H54 (cell line): ENCODE measurements at regions not wholly inside any gene's neighbourhood (a gene's known extent, or its start where the extent isn't known, plus 50 kb on each side); places are given as distances from the start of the nearest gene placed in this dataset.
"Not testable (repeated sequence)": the region's sequence is repeated elsewhere in the genome, so short reads cannot be mapped to it uniquely, and the experiment has no call there.

Source experiments
- DNase-seq: peaks from one replicate; pipeline ENCODE4 v3.0.0; 2011; ENCODE audit warnings: low spot score, mixed read lengths; ENCODE audit not compliant: insufficient read length
- FAIRE-seq: peaks from 3 replicates; lab custom pipeline; 2011; peaks lifted over from hg19 to GRCh38; lab: Jason Lieb, UNC
- POLR2A ChIP-seq: IDR thresholded peaks from 2 replicates; pipeline ENCODE4 v1.6.1; 2011; ENCODE audit warnings: low read depth, mild to moderate bottlenecking, low read length

DNA sequence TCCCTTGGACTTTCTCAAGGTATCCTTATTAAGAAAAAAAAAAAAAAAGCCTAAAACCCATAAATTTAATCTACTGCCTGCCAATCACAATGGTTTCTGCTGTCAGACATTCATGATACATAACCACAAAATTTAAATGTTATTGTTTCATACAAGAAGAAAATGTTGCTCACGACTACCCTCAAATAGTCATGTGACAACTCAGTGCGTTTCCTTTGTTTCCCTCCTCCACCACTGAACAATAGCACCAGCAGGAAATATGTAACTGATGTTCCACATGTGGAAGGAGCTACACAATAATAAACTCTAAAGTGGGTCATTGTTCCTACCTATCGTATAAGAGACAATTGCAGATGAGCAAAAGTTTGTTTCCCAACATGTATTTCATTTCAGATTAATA lies 244.1 kb upstream of the EDNRA start:
- no peak for TF ChIP-seq POLR2A
- DNase-seq (no peak), FAIRE-seq (no peak)

DNA sequence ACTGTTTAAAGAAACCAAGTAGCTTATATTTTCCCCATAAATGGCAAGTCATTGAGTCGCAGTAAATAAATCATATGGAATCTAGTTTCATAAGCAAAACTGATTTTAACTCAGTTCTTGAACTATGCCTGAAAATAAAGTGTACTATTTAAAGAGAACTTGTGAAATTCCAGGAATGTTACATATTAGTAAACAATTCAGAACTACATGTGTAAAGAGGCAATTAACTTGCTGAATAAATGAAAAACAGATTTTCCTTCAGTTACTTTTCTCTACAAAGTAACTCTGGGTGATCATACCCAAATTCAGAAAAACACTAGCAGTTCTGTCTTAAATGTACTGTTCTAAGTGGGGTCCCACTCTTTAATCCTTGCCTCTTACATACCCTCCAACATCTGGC lies 236.1 kb upstream of the EDNRA start:
- DNase-seq (no peak), FAIRE-seq (no peak)
- no peak for TF ChIP-seq POLR2A

DNA sequence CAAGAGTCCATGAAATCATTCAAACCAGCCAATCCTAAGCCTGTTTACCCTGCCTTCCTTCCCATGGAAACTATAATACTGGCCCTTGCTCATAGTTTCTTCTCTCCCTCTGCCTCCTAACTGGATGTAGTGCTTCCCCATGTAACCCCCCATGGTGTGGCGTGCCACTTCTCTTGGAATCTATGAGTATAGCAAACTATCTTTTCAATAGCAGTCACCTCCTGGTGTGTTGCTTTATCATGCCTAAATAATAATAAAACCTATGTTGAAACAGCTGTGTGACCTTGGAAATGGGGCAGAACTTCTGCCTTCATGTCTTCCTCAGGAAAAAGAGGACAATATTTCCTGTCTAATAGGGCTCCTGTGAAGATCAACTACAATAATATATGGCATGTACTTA lies 234.8 kb upstream of the EDNRA start:
- DNase-seq, result no peak
- TF ChIP-seq POLR2A, result no peak
- no peak for FAIRE-seq

DNA sequence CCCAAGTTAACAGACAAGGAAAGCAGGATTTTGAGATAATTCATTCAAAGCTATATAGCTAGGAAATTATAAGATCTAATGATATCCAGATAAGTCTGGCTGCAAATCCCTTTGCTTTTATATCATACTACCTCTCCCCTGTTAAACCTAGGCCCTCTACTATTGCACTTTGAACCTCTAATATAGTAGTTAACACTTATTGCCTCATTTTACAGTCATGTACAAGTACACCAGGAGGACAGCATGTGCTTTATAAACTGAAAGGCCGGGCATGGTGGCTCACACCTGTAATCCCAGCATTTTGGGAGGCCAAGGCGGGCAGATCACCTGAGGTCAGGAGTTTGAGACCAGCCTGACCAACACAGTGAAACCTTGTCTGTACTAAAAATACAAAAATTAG lies 234.4 kb upstream of the EDNRA start:
- not testable (repeated sequence) for FAIRE-seq, DNase-seq

DNA sequence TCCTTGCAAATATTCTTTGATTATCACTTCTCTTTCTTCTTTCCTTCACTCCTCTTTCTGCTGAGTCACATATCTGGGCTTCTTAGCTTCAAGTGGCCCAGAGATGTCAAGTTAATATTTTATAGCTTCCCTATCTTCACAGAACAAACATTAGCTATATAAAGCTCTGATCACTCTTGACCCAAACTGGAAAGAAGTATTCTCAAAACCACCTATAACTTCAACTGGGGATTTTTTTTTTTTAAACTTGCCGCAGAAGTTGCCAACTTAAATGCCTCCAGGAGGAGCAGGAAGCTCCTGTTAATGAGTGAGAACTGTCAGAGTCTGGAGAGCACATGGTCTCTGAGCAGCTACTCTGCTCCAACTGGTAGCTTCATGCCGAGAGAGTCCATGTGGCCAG lies 233.3 kb upstream of the EDNRA start:
- DNase-seq (no peak), FAIRE-seq (no peak)
- no peak for TF ChIP-seq POLR2A

DNA sequence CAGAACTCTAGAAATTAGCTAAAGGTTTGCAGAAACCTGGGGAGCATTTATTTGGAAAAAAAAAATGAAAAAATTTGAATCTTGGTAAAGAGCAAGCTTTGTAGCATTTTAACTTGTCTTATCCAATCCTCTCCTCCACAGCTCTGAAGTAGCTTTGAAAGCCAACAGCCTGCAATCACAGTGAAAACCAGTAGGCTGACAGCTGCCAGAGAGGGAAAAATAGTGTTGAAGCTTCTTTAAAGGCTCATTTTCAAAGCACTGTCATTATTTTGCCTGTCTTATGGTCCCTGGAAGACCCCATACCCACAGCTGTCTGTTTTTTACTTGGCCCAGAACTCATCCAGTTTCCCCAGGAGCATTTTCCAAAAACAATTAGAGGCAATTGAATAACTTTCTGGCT lies 230.8 kb upstream of the EDNRA start:
- no peak for TF ChIP-seq POLR2A
- FAIRE-seq (no peak), DNase-seq (no peak)

DNA sequence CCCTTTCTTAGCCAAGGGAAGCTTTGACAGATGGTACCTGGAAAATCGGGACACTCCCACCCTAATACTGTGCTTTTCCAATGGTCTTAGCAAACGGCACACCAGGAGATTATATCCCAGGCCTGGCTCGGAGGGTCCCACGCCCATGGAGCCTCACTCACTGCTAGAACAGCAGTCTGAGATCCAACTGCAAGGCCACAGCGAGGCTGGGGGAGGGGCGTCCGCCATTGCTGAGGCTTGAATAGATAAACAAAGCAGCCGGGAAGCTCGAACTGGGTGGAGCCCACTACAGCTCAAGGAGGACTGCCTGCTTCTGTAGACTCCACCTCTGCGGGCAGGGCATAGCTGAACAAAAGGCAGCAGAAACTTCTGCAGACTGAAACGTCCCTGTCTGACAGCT lies 225.6 kb upstream of the EDNRA start:
- not testable (repeated sequence) for FAIRE-seq, DNase-seq

DNA sequence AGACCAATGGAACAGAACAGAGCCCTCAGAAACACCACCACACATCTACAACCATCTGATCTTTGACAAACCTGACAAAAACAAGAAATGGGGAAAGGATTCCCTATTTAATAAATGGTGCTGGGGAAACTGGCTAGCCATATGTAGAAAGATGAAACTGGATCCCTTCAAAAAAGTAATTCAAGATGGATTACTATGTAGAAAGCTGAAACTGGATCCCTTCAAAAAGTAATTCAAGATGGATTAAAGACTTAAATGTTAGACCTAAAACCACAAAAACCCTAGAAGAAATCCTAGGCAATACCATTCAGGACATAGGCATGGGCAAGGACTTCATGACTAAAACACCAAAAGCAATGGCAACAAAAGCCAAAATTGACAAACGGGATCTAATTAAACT lies 221.6 kb upstream of the EDNRA start:
- not testable (repeated sequence) for FAIRE-seq, DNase-seq

DNA sequence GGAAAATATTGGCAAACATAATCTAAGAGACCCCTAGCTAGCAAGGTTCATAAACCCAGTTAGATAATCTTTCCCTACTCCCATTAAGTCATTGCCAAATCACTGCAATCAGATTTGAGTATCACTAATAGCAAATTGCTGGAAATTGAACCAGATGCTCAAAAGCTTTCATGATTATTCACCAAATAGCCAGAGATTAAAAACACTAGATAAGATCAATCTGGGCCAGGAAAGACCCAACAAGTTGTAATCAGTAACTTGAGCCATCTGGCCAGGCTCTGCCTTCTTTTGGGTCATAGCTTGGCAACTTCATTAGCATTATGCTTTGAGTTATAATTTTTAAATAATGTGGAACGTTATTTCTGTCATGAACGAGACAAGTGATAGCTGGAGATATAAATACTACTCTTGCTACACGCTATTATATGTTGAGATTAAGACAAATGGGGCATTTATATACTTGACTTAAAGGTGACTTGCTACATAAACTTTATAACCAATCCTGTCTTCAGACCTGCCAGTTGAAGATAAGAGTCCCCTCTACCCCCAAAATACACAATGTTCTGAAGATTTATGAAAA lies 196.6 kb upstream of the EDNRA start:
- no peak for TF ChIP-seq POLR2A
- DNase-seq (no peak), FAIRE-seq (no peak)

DNA sequence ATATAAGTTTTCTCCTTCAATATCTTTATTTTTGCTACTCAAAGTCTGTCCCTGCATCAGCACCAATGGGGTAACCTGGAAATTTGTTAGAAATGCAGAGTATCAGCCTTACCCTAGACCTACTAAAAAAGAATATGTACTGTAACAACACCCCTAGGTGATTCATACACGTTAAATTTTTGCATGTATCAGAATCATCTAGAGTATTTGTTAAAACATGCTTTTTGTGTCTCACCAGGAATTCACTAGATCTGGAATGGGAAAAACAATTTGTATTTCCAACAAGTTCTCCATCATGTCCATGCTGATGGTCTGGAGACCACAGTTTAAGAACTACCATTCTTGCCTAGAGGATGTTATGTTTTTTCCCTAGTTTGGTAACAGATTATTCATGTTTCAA lies 196.0 kb upstream of the EDNRA start:
- FAIRE-seq (no peak), DNase-seq (no peak)
- TF ChIP-seq POLR2A, result no peak

DNA sequence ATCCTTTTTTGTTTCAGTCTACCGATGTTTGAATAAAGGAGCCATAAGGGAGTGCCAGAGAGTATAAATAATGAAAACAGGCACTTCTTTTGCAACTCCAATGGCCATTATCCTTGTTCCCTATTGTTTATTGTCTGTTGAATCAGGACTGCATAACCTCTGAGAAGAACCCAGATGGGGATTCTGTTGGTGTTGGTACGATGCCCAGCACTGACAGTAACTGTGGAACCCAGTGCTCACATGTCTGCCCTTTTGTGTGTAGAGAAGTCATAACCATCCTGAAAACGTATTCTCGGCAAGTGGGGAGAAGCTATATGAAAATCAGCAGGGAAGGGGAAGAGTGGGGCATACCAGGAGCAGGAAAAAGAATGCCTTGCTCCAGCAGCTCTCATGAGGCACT lies 195.1 kb upstream of the EDNRA start:
- no peak for TF ChIP-seq POLR2A
- DNase-seq (no peak), FAIRE-seq (no peak)

DNA sequence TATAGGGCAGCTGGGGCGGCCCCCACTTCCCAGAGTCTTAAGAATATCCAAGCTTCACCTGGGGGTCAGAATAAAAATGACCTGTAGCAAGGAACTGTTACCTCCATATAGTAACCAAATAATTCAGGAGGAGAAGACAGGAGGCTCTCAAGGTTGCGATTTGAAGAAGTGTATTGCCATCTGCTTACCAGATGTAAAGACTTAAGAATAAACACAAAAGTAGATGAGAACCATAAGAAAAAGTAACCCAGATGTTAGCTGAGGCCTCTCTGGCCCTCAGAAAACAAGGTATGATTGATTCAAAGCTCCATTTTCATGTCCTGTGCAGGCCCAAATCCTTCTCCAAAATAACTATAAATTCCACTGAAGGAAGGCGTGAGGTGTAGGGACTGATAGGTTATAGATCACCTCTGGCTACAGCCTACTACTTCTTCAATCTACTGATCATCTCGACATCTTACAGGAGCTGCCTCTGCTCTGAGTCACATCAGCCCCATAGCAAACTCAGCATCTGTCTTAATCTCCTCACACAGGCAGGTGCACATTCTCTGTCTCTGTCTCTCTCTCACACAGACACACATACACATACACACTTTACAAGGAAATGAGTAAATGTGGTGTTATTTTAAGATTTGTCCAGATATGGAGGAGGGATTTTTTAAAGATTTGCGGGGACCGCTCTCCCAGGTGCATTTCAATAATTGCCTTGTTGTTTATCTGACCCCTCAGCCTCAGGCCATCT lies 193.9 kb upstream of the EDNRA start:
- no peak for FAIRE-seq
- no peak for DNase-seq

DNA sequence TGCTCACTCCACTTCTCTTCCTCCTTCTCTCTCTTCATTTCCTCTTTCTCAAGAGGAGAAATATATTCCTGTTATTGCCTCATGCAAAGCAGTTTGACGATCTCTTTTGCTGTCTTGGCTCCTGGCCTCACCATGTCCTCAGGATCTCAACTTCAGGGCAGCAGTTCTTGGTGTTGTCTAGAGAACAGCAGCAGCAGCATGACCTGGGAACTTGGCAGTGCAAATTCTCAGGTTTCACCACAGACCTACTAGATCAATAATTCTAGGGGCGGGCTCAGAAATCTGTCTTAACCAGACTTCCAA lies 193.4 kb upstream of the EDNRA start:
- TF ChIP-seq POLR2A, result no peak

More for the DNA sequence above, 193.9 kb upstream of the EDNRA start:
- TF ChIP-seq POLR2A, result no peak

DNA sequence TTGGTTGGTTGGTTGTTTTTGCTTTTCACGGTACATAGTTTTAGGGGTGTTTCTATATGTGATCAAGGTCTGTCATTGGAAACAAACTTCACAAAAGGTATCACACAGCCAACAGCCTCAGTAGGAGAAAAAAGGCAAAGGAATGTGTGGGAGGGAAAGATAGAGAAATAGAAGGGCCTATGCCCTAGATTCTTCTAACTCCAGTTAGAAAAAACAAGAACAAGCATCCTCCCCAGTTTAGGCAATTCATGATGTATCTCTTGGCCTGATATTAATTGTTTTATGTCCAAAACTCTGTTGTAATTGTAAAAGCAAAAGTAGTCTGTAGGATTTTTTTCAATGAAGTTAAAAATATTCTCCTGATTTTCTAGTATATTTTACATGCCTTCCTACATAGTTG lies 192.4 kb upstream of the EDNRA start:
- TF ChIP-seq POLR2A, result no peak
- FAIRE-seq, result no peak
- DNase-seq, result no peak

More for the DNA sequence above, 193.4 kb upstream of the EDNRA start:
- FAIRE-seq (no peak), DNase-seq (no peak)

DNA sequence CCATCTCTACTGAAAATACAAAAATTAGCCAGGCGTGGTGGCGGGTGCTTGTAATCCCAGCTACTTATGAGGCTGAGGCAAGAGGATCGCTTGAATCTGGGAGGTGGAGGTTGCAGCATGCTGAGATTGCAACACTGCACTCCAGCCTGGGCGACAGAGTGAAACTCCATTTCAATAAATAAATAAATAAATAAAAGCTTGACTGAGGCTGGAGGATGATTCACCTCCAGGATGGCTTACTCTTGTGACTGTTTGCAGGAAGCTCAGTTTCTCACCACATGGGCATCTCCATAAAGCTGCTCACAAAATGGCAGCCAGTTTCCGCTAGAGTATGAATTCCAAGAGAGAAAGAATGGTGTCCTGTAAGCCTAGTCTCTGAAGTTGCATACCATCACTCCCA lies 191.7 kb upstream of the EDNRA start:
- DNase-seq (no peak), FAIRE-seq (no peak)
- no peak for TF ChIP-seq POLR2A

DNA sequence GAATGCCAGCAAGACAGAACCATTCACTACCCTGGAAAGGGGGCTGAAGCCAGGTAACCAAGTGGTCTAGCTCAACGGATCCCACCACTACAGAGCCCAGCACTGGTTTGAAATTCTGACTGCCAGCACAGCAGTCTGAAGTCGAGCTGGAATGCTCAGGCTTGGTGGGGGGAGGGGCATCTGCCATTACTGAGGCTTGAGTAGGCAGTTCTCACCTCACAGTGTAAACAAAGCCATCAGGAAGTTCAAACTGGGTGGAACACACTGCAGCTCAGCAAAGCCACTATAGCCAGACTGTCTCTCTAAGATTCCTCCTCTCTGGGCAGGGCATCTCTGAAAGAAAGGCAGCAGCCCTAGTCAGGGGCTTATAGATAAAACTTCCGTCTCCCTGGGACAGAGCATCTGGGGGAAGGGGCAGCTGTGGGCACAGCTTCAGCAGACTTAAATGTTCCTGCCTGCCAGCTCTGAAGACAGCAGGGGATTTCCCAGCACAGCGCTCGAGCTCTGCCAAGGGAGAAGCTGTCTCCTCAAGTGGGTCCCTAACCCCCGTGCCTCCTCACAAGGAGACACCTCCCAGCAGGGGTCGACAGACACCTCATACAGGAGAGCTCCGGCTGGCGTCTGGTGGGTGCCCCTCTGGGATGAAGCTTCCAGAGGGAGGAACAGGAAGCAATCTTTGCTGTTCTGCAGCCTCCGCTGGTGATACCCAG lies 188.1 kb upstream of the EDNRA start:
- not testable (repeated sequence) for FAIRE-seq, DNase-seq

DNA sequence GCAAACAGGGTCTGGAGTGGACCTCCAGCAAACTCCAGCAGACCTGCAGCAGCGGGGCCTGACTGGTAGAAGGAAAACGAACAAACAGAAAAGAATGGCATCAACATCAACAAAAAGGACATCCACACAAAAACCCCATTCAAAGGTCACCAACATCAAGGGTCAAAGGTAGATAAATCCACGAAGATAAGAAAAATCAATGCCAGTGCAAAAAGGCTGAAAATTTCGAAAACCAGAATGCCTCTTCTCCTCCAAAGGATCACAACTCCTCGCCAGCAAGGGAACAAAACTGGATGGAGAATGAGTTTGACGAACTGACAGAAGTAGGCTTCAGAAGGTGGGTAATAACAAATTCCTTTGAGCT lies 187.6 kb upstream of the EDNRA start:
- DNase-seq, FAIRE-seq: not testable (repeated sequence)
